SK-N-SH (cell line): ENCODE measurements at regions not wholly inside any gene's neighbourhood (a gene's known extent, or its start where the extent isn't known, plus 50 kb on each side); places are given as distances from the start of the nearest gene placed in this dataset.
A peak's percentile ranks its signal among the peaks of the same experiment; 100 is the strongest.

ENCODE experiments used
- CTCF ChIA-PET: fragments of 300-600, 350-600 bp; formaldehyde crosslinking; extraction: SDS; loops from one replicate; lab custom pipeline; 2021; lab: Yijun Ruan, JAX
- POLR2A ChIA-PET: fragments of 350-600 bp; sonication (Branson Sonifier 250); formaldehyde crosslinking; extraction: SDS; loops from one replicate; lab custom pipeline; 2020; ENCODE audit warnings: antibody characterized with exemption, inconsistent platforms; lab: Yijun Ruan, JAX
- DNase-seq: peaks from one replicate; pipeline ENCODE4 v3.0.0; 2012
- H2AFZ ChIP-seq: fragments of 200-600 bp; sonication (generic); 2 replicates; pipeline ENCODE4 v1.8.1; 2016; ENCODE audit warnings: antibody characterized with exemption, mild to moderate bottlenecking, low read depth
- H3F3A ChIP-seq: fragments of 200-600 bp; sonication (generic); replicated peaks from 2 replicates; pipeline ENCODE3; 2016; ENCODE audit warnings: antibody characterized with exemption, mild to moderate bottlenecking; ENCODE audit not compliant: insufficient read depth
- H3K27ac ChIP-seq, 2 experiments: fragments of 200-500 bp in 1 of 2; fragments of 200-600 bp in 1 of 2; sonication (Bioruptor generic) in 1 of 2; sonication (generic), shearing (Covaris generic) in 1 of 2; 2 replicates each; pipeline versions ENCODE4 v1.5.1 to v1.6.1; 2014 to 2016; ENCODE audit warnings: low read depth in 2 of 2, inconsistent platforms in 1 of 2, low read length in 1 of 2, mild to moderate bottlenecking in 1 of 2, mixed read lengths in 1 of 2
- H3K27me3 ChIP-seq: fragments of 200-600 bp; sonication (generic), shearing (Covaris generic); 2 replicates; pipeline ENCODE4 v1.6.1; 2016; ENCODE audit warnings: mixed run types; ENCODE audit not compliant: insufficient read depth
- H3K36me3 ChIP-seq, 2 experiments: fragments of 200-500 bp in 1 of 2; fragments of 200-600 bp in 1 of 2; sonication (Bioruptor generic) in 1 of 2; sonication (generic) in 1 of 2; replicated peaks in 1 of 2; 2 replicates each; pipeline versions ENCODE3 to v1.5.1; 2014 to 2016; ENCODE audit warnings: low read length in 1 of 2, mild to moderate bottlenecking in 1 of 2; ENCODE audit not compliant: insufficient read depth in 2 of 2, control insufficient read depth in 1 of 2
- H3K4me1 ChIP-seq, 2 experiments: fragments of 200-500 bp in 1 of 2; fragments of 200-600 bp in 1 of 2; sonication (Bioruptor generic) in 1 of 2; sonication (generic), shearing (Covaris generic) in 1 of 2; 2 replicates each; pipeline versions ENCODE4 v1.5.1 to v1.6.1; 2014 to 2016; ENCODE audit warnings: low read depth in 1 of 2, low read length in 1 of 2, mixed run types in 1 of 2; ENCODE audit not compliant: insufficient read depth in 2 of 2, control insufficient read depth in 1 of 2
- H3K4me2 ChIP-seq: fragments of 200-600 bp; sonication (generic), shearing (Covaris generic); 2 replicates; pipeline ENCODE4 v1.6.1; 2017; ENCODE audit warnings: mixed run types
- H3K4me3 ChIP-seq, 2 experiments: fragments of 200-500 bp in 1 of 2; fragments of 200-600 bp in 1 of 2; sonication (Bioruptor generic) in 1 of 2; sonication (generic), shearing (Covaris generic) in 1 of 2; 2 replicates each; pipeline versions ENCODE4 v1.5.1 to v1.8.1; 2014 to 2016; ENCODE audit warnings: low read depth in 2 of 2, inconsistent platforms in 1 of 2, low read length in 1 of 2, mild to moderate bottlenecking in 1 of 2, mixed read lengths in 1 of 2, moderate library complexity in 1 of 2
- H3K79me2 ChIP-seq: fragments of 200-600 bp; sonication (generic); 2 replicates; pipeline ENCODE4 v1.8.1; 2017; ENCODE audit warnings: mild to moderate bottlenecking; ENCODE audit not compliant: insufficient read depth
- H3K9ac ChIP-seq: fragments of 200-600 bp; sonication (generic); 2 replicates; pipeline ENCODE4 v1.6.1; 2017; ENCODE audit warnings: mixed run types
- H3K9me2 ChIP-seq: fragments of 200-600 bp; sonication (generic); 2 replicates; pipeline ENCODE4 v1.6.1; 2017; ENCODE audit warnings: mixed run types
- H3K9me3 ChIP-seq: fragments of 200-600 bp; sonication (generic); 2 replicates; pipeline ENCODE4 v1.6.1; 2017; ENCODE audit warnings: mixed run types, mild to moderate bottlenecking, moderate library complexity
- H4K20me1 ChIP-seq: fragments of 200-600 bp; sonication (generic); 2 replicates; pipeline ENCODE4 v1.6.1; 2017; ENCODE audit warnings: mild to moderate bottlenecking, mixed run types; ENCODE audit not compliant: insufficient read depth
- CHD2 ChIP-seq: fragments of 150-350 bp; IDR thresholded peaks from 2 replicates; pipeline ENCODE4 v1.6.1; 2018; ENCODE audit warnings: low read length; ENCODE audit not compliant: partially characterized antibody
- ELF1 ChIP-seq: IDR thresholded peaks from 2 replicates; pipeline ENCODE4 v1.4.0; 2012
- EZH2phosphoT487 ChIP-seq: fragments of 200-600 bp; sonication (generic); IDR thresholded peaks from 2 replicates; pipeline ENCODE4 v1.6.1; 2017; ENCODE audit warnings: low read depth, mixed run types, mild to moderate bottlenecking, antibody characterized with exemption, moderate library complexity, borderline replicate concordance
- FOSL2 ChIP-seq: IDR thresholded peaks from 2 replicates; pipeline ENCODE4 v1.4.0; 2012; ENCODE audit warnings: low read depth, mild to moderate bottlenecking, moderate library complexity, borderline replicate concordance
- GABPA ChIP-seq: IDR thresholded peaks from 2 replicates; pipeline ENCODE4 v1.4.0; 2012; ENCODE audit warnings: low read depth, mild to moderate bottlenecking
- IRF3 ChIP-seq: fragments of 150-350 bp; IDR thresholded peaks from 2 replicates; pipeline ENCODE4 v1.6.1; 2016; ENCODE audit warnings: mild to moderate bottlenecking, low read depth, low read length
- JUND ChIP-seq: IDR thresholded peaks from 2 replicates; pipeline ENCODE4 v1.4.0; 2012
- MEF2A ChIP-seq: IDR thresholded peaks from 2 replicates; pipeline ENCODE4 v1.4.0; 2012; ENCODE audit warnings: low read depth, borderline replicate concordance
- MXI1 ChIP-seq: IDR thresholded peaks from 2 replicates; pipeline ENCODE4 v1.6.1; 2012; ENCODE audit warnings: mild to moderate bottlenecking, low read depth, low read length, improper control_type of control experiment
- NRF1 ChIP-seq: IDR thresholded peaks from 2 replicates; pipeline ENCODE4 v1.6.1; 2012; ENCODE audit warnings: low read depth, mild to moderate bottlenecking, low read length
- POLR2AphosphoS5 ChIP-seq: IDR thresholded peaks from 2 replicates; pipeline ENCODE4 v1.6.1; 2012; ENCODE audit warnings: low read depth, low read length
- RAD21 ChIP-seq: IDR thresholded peaks from 2 replicates; pipeline ENCODE4 v1.6.1; 2012; ENCODE audit warnings: mild to moderate bottlenecking, low read length
- RFX5 ChIP-seq: IDR thresholded peaks from 2 replicates; pipeline ENCODE4 v1.6.1; 2012; ENCODE audit warnings: mild to moderate bottlenecking, improper control_type of control experiment, low read length
- SIN3A ChIP-seq: IDR thresholded peaks from 2 replicates; pipeline ENCODE4 v1.6.1; 2012; ENCODE audit warnings: low read depth, mild to moderate bottlenecking, low read length, moderate library complexity, borderline replicate concordance
- TAF1 ChIP-seq: IDR thresholded peaks from 2 replicates; pipeline ENCODE4 v1.6.1; 2012; ENCODE audit warnings: low read depth, mild to moderate bottlenecking, low read length, moderate library complexity, borderline replicate concordance
- TEAD4 ChIP-seq: IDR thresholded peaks from 2 replicates; pipeline ENCODE4 v1.4.0; 2012; ENCODE audit warnings: mild to moderate bottlenecking, borderline replicate concordance; ENCODE audit not compliant: insufficient read depth
- WGBS: methylation state at CpG from one replicate; pipeline ENCODE4 v1.1.6; 2017; ENCODE audit warnings: low lambda C conversion rate; 5-methylcytosine and 5-hydroxymethylcytosine counted together
- TF ChIP-seq, protein P1 (sequence below): IDR thresholded peaks from 2 replicates; pipeline ENCODE4 v1.4.0; 2012; ENCODE audit warnings: low read depth, borderline replicate concordance
- TF ChIP-seq, protein P2 (sequence below): IDR thresholded peaks from 2 replicates; pipeline ENCODE4 v1.4.0; 2012; ENCODE audit warnings: low read depth, borderline replicate concordance
- TF ChIP-seq, protein P3 (sequence below): IDR thresholded peaks from 2 replicates; pipeline ENCODE4; 2012

DNA sequence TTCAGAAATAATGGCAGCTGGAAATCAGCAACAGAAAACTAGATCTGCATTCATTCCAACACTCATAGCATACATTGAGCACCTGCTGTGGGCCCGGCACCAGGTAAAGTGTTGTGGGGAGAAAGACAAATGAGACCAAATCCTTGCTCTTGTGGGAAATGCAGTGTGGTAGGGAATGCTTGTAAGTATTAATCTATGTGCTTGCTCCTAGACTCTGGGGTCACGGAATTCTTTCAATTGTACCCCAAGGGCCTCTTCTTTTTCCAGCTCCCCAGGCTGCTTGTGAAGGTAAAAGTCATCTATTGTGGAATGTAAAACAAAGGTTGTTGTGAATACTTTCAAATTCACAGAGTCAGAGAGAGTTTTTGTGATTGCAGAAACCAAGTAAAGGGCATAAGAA is 501.9 kb downstream of the CDK5RAP2 start:
- Histone ChIP-seq H3K9ac (no peak overlapping the region), H3K4me2 (no peak overlapping the region), H3K9me2 (no peaks in the 10 kb centered on the region), H2AFZ (no peak overlapping the region), H3K9me3 (no peaks in the 10 kb centered on the region), H3K27me3 (no peaks in the 10 kb centered on the region), H3K36me3 (no peaks in the 10 kb centered on the region), H3F3A (no peaks in the 10 kb centered on the region), H3K4me1 (no peaks in the 10 kb centered on the region; a peak in 1 of 4 replicates), H4K20me1 (no peaks in the 10 kb centered on the region), H3K27ac (no peak overlapping the region), H3K4me3 (no peak overlapping the region), H3K79me2 (no peaks in the 10 kb centered on the region)
- TF ChIP-seq TAF1 (no peak), POLR2AphosphoS5 (no peak), EZH2phosphoT487 (no peak)
- TF ChIP-seq, protein P1, sequence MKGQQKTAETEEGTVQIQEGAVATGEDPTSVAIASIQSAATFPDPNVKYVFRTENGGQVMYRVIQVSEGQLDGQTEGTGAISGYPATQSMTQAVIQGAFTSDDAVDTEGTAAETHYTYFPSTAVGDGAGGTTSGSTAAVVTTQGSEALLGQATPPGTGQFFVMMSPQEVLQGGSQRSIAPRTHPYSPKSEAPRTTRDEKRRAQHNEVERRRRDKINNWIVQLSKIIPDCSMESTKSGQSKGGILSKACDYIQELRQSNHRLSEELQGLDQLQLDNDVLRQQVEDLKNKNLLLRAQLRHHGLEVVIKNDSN: no peak
- WGBS: 14% methylated on average over 2 of the region's 2 CpGs
- ChIA-PET POLR2A (no interaction called here), CTCF (no interaction called here)
- DNase-seq: no peak

DNA sequence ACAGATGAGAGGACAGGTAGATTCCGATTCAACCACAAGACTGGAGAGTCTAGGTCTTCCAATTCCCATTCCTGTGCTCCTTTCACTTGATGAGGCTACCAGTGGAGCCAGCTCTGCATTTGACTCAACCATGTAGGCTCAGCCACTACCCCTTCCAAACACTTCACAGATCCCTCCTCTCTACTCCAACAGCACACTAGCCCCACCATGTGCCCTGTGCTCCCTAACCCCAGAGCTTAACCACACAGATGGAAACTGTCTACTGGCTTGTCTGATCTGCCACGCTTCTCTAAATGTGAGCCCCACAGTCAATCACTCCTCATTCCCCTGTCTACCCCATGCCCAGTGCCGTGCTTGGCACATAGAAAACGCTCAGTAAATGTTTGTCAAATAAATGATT is 508.2 kb downstream of the CDK5RAP2 start:
- ChIA-PET POLR2A (no interaction called here), CTCF (interaction anchor here (0.6 to 2.3 kb wide), 3 partner anchors 25 to 515 kb away, joined by 3 to 5 read pairs (median 4); no protein-coding TSS in a partner anchor)
- H3K79me2 ChIP-seq: no peaks in the 10 kb centered on the region
- no peak overlapping the region for H2AFZ ChIP-seq
- no peaks in the 10 kb centered on the region for H3K4me1 ChIP-seq
- no peak overlapping the region for H3K4me2 ChIP-seq
- H3K9ac ChIP-seq: no peak overlapping the region
- H3K9me3 ChIP-seq: no peaks in the 10 kb centered on the region
- WGBS: 4% methylated on average over 4 of the region's 4 CpGs
- no peak overlapping the region for H3K27ac ChIP-seq
- DNase-seq: no peak
- TF ChIP-seq FOSL2 (no peak), RAD21 (peak; percentile 23; the same call in 1 of the 2 replicates)
- H3K36me3 ChIP-seq: no peaks in the 10 kb centered on the region
- H3K27me3 ChIP-seq: no peaks in the 10 kb centered on the region
- no peaks in the 10 kb centered on the region for H3K9me2 ChIP-seq
- no peaks in the 10 kb centered on the region for H3F3A ChIP-seq
- H3K4me3 ChIP-seq: no peak overlapping the region
- H4K20me1 ChIP-seq: no peaks in the 10 kb centered on the region

GRCh38 chr9:120066315-120066714 is 513.7 kb downstream of the CDK5RAP2 start:
- H3K9me3 ChIP-seq: no peaks in the 10 kb centered on the region
- 10% methylated on average over 3 of the region's 3 CpGs for WGBS
- no peaks in the 10 kb centered on the region for H4K20me1 ChIP-seq
- H3K4me1 ChIP-seq: no peaks in the 10 kb centered on the region
- POLR2A ChIA-PET: no interaction called here
- H3K4me3 ChIP-seq: no peak overlapping the region
- H3K27ac ChIP-seq: no peak overlapping the region
- CTCF ChIA-PET: interaction anchor here (1.3 kb wide), 1 partner anchor 283 kb away, joined by 3 read pairs; no protein-coding TSS in a partner anchor
- H3K9ac ChIP-seq: no peak overlapping the region
- no peak overlapping the region for H2AFZ ChIP-seq
- H3K36me3 ChIP-seq: no peaks in the 10 kb centered on the region
- no peaks in the 10 kb centered on the region for H3K27me3 ChIP-seq
- H3F3A ChIP-seq: no peaks in the 10 kb centered on the region
- DNase-seq: no peak
- no peaks in the 10 kb centered on the region for H3K9me2 ChIP-seq
- H3K4me2 ChIP-seq: no peak overlapping the region
- H3K79me2 ChIP-seq: no peaks in the 10 kb centered on the region
- no peak for TF ChIP-seq POLR2AphosphoS5
- no peak for TF ChIP-seq GABPA
- no peak for TF ChIP-seq MEF2A
- TF ChIP-seq JUND: no peak
- no peak for TF ChIP-seq NRF1
- no peak for TF ChIP-seq EZH2phosphoT487
- TF ChIP-seq CHD2: no peak
- TF ChIP-seq MXI1: no peak
- TF ChIP-seq, protein P2, sequence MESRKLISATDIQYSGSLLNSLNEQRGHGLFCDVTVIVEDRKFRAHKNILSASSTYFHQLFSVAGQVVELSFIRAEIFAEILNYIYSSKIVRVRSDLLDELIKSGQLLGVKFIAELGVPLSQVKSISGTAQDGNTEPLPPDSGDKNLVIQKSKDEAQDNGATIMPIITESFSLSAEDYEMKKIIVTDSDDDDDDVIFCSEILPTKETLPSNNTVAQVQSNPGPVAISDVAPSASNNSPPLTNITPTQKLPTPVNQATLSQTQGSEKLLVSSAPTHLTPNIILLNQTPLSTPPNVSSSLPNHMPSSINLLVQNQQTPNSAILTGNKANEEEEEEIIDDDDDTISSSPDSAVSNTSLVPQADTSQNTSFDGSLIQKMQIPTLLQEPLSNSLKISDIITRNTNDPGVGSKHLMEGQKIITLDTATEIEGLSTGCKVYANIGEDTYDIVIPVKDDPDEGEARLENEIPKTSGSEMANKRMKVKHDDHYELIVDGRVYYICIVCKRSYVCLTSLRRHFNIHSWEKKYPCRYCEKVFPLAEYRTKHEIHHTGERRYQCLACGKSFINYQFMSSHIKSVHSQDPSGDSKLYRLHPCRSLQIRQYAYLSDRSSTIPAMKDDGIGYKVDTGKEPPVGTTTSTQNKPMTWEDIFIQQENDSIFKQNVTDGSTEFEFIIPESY: no peak
- TF ChIP-seq ELF1: no peak
- no peak for TF ChIP-seq SIN3A
- TF ChIP-seq RFX5: no peak
- no peak for TF ChIP-seq IRF3
- TF ChIP-seq, protein P3, sequence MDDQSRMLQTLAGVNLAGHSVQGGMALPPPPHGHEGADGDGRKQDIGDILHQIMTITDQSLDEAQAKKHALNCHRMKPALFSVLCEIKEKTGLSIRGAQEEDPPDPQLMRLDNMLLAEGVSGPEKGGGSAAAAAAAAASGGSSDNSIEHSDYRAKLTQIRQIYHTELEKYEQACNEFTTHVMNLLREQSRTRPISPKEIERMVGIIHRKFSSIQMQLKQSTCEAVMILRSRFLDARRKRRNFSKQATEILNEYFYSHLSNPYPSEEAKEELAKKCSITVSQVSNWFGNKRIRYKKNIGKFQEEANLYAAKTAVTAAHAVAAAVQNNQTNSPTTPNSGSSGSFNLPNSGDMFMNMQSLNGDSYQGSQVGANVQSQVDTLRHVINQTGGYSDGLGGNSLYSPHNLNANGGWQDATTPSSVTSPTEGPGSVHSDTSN: no peak
- no peak for TF ChIP-seq TAF1
- TF ChIP-seq TEAD4: no peak
